ENCODE measurements at regions not wholly inside any gene's neighbourhood (a gene's known extent, or its start where the extent isn't known, plus 50 kb on each side); places are given as distances from the start of the nearest gene placed in this dataset.

- TF ChIP-seq ZNF16 (tag by site-specific recombination; IDR thresholded peaks at IDR 0.05; ENCODE audit: low read depth) (no peak), HOXC10 (CRISPR knock-in tag; IDR thresholded peaks at IDR 0.05) (no peak), ZNF132 (tag by site-specific recombination; IDR thresholded peaks at IDR 0.05; ENCODE audit: borderline replicate concordance) (no peak), ZNF157 (tag by site-specific recombination; IDR thresholded peaks at IDR 0.05) (no peak)
Measured at GRCh38 chr1:184284900-184285299, 101.9 kb upstream of the C1orf21 start (continued).

- Histone ChIP-seq H3K36me3 (ENCODE audit: control insufficient read depth in 2 of 2, insufficient read depth in 1 of 2, low read length in 2 of 2) (no peaks in the 10 kb centered on the region), H3K4me3 (ENCODE audit: low read depth, low read length) (no peak overlapping the region), H3K4me1 (ENCODE audit: control insufficient read depth, insufficient read depth, low read length) (no peaks in the 10 kb centered on the region), H3K27ac (ENCODE audit: extremely low read depth, low read depth, low read length) (no peak overlapping the region), H3K9me3 (ENCODE audit: control insufficient read depth, insufficient read depth, low read depth, low read length) (no peaks in the 10 kb centered on the region)
- POLR2A ChIA-PET: no interaction called here
- CTCF ChIA-PET: no interaction called here
- TF ChIP-seq EGR2 (tag by site-specific recombination; IDR thresholded peaks at IDR 0.05; ENCODE audit: low read depth): no peak
- TF ChIP-seq SETDB1 (IDR thresholded peaks at IDR 0.05; ENCODE audit: insufficient read length, low read length): no peak
Measured at GRCh38 chr1:184285401-184286087, 101.3 kb upstream of the C1orf21 start.

GRCh38 chr1:184287001-184287400 is 99.8 kb upstream of the C1orf21 start:
- POLR2A ChIA-PET: no interaction called here
- TF ChIP-seq ZNF138 (tag by site-specific recombination; IDR thresholded peaks at IDR 0.05; ENCODE audit: borderline replicate concordance) (no peak), ZNF626 (tag by site-specific recombination; IDR thresholded peaks at IDR 0.05) (no peak), ZNF394 (tag by site-specific recombination; IDR thresholded peaks at IDR 0.05; ENCODE audit: borderline replicate concordance) (peak; percentile 19; the same call in 1 of the 2 replicates), IKZF3 (tag by site-specific recombination; IDR thresholded peaks at IDR 0.05) (no peak), ZBTB11 (tag by site-specific recombination; conservative IDR thresholded peaks at IDR 0.05; ENCODE audit: low read depth) (no peak), ZNF404 (tag by site-specific recombination; IDR thresholded peaks at IDR 0.05) (no peak), ZNF639 (tag by site-specific recombination; IDR thresholded peaks at IDR 0.05) (no peak), ZNF624 (tag by site-specific recombination; IDR thresholded peaks at IDR 0.05) (no peak), PRDM1 (tag by site-specific recombination; IDR thresholded peaks at IDR 0.05) (no peak), KLF7 (tag by site-specific recombination; IDR thresholded peaks at IDR 0.05; ENCODE audit: borderline replicate concordance) (no peak), KLF9 (tag by site-specific recombination; IDR thresholded peaks at IDR 0.05; ENCODE audit: low read depth) (no peak), GLI4 (tag by site-specific recombination; IDR thresholded peaks at IDR 0.05) (0 out of 2 replicates have a peak, but pooled peaks have one; percentile 74), ZNF398 (tag by site-specific recombination; IDR thresholded peaks at IDR 0.05) (no peak), ZNF449 (tag by site-specific recombination; IDR thresholded peaks at IDR 0.05) (no peak)

More at GRCh38 chr1:184287001-184287400, 99.8 kb upstream of the C1orf21 start:
- Histone ChIP-seq H3K36me3 (ENCODE audit: control insufficient read depth in 2 of 2, insufficient read depth in 1 of 2, low read length in 2 of 2) (no peaks in the 10 kb centered on the region), H3K4me1 (ENCODE audit: control insufficient read depth, insufficient read depth, low read length) (no peaks in the 10 kb centered on the region), H3K4me3 (ENCODE audit: low read depth, low read length) (no peak overlapping the region), H3K9me3 (ENCODE audit: control insufficient read depth, insufficient read depth, low read depth, low read length) (no peaks in the 10 kb centered on the region), H3K27ac (ENCODE audit: extremely low read depth, low read depth, low read length) (no peak overlapping the region)
- CTCF ChIA-PET: no interaction called here
